ENCODE measurements at regions not wholly inside any gene's neighbourhood (a gene's known extent, or its start where the extent isn't known, plus 50 kb on each side); places are given as distances from the start of the nearest gene placed in this dataset.

GRCh38 chr1:184242507-184242943, 144.3 kb upstream of the C1orf21 start:
- H3K36me3 ChIP-seq, result no peaks in the 10 kb centered on the region
- intact Hi-C loops (cut with DNase I), result loop anchor here (1.0 to 10.0 kb wide), 12 partner anchors 45 to 422 kb away; partner anchors contain the start of gene C1orf21 (in 1 of the 10)
- no peaks in the 10 kb centered on the region for H3K27me3 ChIP-seq
- peak overlapping the region in 4 of 10 donors; percentile 6 to 53 (median 45) for H3K27ac ChIP-seq
- no peaks in the 10 kb centered on the region for H3K9me3 ChIP-seq
- no peak overlapping the region for H3K4me3 ChIP-seq
- peak in 1 of 2 donors; percentile 27 for DNase-seq
- TF ChIP-seq CTCF (IDR thresholded peaks at IDR 0.05), result peak; percentile 10 to 71 (median 43)
- peak; percentile 75 to 95 (median 92) for ATAC-seq
- peaks cover 0 to 19% (median 10%) of the 10 kb centered on the region in 9 donors for H3K4me1 ChIP-seq
- WGBS, 2 donors, result 51 to 58% methylated on average over 2 of the region's 2 CpGs

- Histone ChIP-seq H3K36me3 (no peaks in the 10 kb centered on the region), H3K27ac (no peak overlapping the region), H3K4me1 (peaks cover 0 to 19% (median 8%) of the 10 kb centered on the region in 9 donors), H3K9me3 (no peaks in the 10 kb centered on the region), H3K4me3 (no peak overlapping the region), H3K27me3 (no peaks in the 10 kb centered on the region)
- TF ChIP-seq CTCF (IDR thresholded peaks at IDR 0.05), result no peak
- 86 to 94% methylated on average over 2 of the region's 2 CpGs for WGBS, 2 donors
- ATAC-seq (no peak), DNase-seq (no peak)
- intact Hi-C loops (cut with DNase I), result loop anchor here in 9 of 10 donors (5.0 to 10.0 kb wide), 8 partner anchors 42 to 420 kb away; partner anchors contain the start of gene C1orf21 (in 1 of the 9)
Measured at GRCh38 chr1:184244962-184245361, 141.9 kb upstream of the C1orf21 start.

- intact Hi-C loops (cut with DNase I), result loop anchor here in 5 of 10 donors (10.0 kb wide), 4 partner anchors 127 to 417 kb away; partner anchors contain the start of gene C1orf21 (in 1 of the 5)
Measured at GRCh38 chr1:184247671-184248070, 139.2 kb upstream of the C1orf21 start.

GRCh38 chr1:184253921-184254320, 132.9 kb upstream of the C1orf21 start:
- Histone ChIP-seq H3K36me3 (no peaks in the 10 kb centered on the region), H3K27ac (no peak overlapping the region), H3K9me3 (no peaks in the 10 kb centered on the region), H3K27me3 (no peaks in the 10 kb centered on the region), H3K4me1 (peaks cover 0 to 21% (median 13%) of the 10 kb centered on the region in 9 donors), H3K4me3 (no peak overlapping the region)
- intact Hi-C loops (cut with DNase I), result no loop called here
- DNase-seq, result no peak
- no peak for ATAC-seq
- WGBS, 2 donors, result 95 to 97% methylated on average over 3 of the region's 3 CpGs
- no peak for TF ChIP-seq CTCF (IDR thresholded peaks at IDR 0.05)

More at GRCh38 chr1:184247671-184248070, 139.2 kb upstream of the C1orf21 start:
- no peaks in the 10 kb centered on the region for H3K27me3 ChIP-seq
- WGBS, 2 donors, result 90 to 94% methylated on average over 1 of the region's 1 CpG
- DNase-seq (no peak), ATAC-seq (no peak)
- H3K27ac ChIP-seq, result no peak overlapping the region
- no peaks in the 10 kb centered on the region for H3K36me3 ChIP-seq
- peaks cover 0 to 8% (median 1%) of the 10 kb centered on the region in 9 donors for H3K4me1 ChIP-seq
- TF ChIP-seq CTCF (IDR thresholded peaks at IDR 0.05), result no peak
- H3K4me3 ChIP-seq, result no peak overlapping the region
- no peaks in the 10 kb centered on the region for H3K9me3 ChIP-seq

Measured in heart right ventricle (tissue), 16 donors.